ENCODE measurements at regions not wholly inside any gene's neighbourhood (a gene's known extent, or its start where the extent isn't known, plus 50 kb on each side); places are given as distances from the start of the nearest gene placed in this dataset.

GRCh38 chr4:122100508-122100907, 51.6 kb upstream of the BLTP1 start:
- no peak overlapping the region for H3K27ac ChIP-seq
- TF ChIP-seq, protein P1, sequence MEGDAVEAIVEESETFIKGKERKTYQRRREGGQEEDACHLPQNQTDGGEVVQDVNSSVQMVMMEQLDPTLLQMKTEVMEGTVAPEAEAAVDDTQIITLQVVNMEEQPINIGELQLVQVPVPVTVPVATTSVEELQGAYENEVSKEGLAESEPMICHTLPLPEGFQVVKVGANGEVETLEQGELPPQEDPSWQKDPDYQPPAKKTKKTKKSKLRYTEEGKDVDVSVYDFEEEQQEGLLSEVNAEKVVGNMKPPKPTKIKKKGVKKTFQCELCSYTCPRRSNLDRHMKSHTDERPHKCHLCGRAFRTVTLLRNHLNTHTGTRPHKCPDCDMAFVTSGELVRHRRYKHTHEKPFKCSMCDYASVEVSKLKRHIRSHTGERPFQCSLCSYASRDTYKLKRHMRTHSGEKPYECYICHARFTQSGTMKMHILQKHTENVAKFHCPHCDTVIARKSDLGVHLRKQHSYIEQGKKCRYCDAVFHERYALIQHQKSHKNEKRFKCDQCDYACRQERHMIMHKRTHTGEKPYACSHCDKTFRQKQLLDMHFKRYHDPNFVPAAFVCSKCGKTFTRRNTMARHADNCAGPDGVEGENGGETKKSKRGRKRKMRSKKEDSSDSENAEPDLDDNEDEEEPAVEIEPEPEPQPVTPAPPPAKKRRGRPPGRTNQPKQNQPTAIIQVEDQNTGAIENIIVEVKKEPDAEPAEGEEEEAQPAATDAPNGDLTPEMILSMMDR (conservative IDR thresholded peaks at IDR 0.05), result no peak

DNA sequence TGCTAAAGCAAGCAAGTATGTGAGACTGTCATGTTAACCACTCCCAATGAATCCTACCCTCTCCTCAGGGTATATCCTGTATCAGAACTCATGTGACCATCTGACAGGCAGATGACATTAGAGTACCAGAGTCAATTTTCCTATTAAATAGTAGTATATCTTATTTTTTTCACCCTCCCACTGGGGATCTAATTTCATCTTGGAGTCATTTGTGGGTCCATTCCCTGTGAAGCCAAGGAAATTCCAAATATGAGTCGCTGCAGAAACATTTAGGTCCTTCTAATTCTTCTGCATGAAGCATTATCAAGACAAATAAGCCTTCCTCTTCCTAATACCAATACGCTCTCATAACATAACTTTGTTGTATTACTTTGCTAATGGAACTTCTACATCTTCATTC, 52.2 kb upstream of the BLTP1 start:
- TF ChIP-seq, protein P1 (conservative IDR thresholded peaks at IDR 0.05), result no peak
- no peak overlapping the region for H3K27ac ChIP-seq

GRCh38 chr4:122091836-122092405, 60.2 kb upstream of the BLTP1 start:
- TF ChIP-seq, protein P1 (conservative IDR thresholded peaks at IDR 0.05), result no peak
- H3K27ac ChIP-seq, result no peak overlapping the region

GRCh38 chr4:122091397-122091796, 60.7 kb upstream of the BLTP1 start:
- H3K27ac ChIP-seq, result no peak overlapping the region
- TF ChIP-seq, protein P1 (conservative IDR thresholded peaks at IDR 0.05), result no peak

- H3K27ac ChIP-seq, result no peak overlapping the region
Observed at GRCh38 chr4:122090989-122091388, 61.1 kb upstream of the BLTP1 start.

DNA sequence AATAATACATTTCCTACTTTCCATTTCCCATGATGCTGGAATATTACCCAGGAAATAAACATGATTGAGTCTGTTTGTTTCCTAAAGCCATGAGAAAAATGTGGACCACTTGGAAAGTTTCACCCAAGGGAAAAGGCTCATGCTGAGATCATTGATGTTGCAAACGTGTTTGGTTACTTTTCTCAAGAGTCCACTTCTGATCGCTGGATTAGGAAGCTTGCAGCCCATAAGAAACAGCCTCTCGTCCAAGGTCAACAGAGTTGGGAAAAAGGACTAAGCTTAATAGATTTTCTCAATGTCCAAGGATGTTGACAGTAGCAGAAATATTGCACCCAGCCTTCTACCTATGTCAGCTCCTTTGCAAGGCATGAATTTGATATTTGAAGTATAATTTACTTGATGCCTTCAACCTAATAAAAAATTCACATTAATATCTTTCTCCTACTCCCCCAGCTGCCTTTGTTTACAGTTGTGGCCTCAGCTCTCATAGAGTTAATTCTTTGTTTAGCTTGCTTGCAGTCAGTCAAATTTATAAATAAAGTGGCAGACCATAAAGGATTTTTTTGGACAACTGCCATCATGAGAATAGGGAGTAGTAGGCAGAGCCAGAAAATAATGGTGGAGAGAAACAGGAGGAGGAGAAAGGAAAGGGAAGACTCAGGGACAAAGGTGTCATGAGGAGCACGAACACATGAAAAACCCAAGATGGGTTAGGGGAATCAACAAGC, 65.6 kb upstream of the BLTP1 start:
- peak overlapping the region; percentile 33; the same call in 1 of the 2 replicates for H3K27ac ChIP-seq
- TF ChIP-seq, protein P1 (conservative IDR thresholded peaks at IDR 0.05), result no peak

More at GRCh38 chr4:122090989-122091388, 61.1 kb upstream of the BLTP1 start:
- TF ChIP-seq, protein P1 (conservative IDR thresholded peaks at IDR 0.05), result no peak

- TF ChIP-seq, protein P1 (conservative IDR thresholded peaks at IDR 0.05), result no peak
- no peak overlapping the region for H3K27ac ChIP-seq
Observed at GRCh38 chr4:122083989-122084388, 68.1 kb upstream of the BLTP1 start.

Measured in VCaP (cell line).